ENCODE measurements at regions not wholly inside any gene's neighbourhood (a gene's known extent, or its start where the extent isn't known, plus 50 kb on each side); places are given as distances from the start of the nearest gene placed in this dataset.

GRCh38 chr18:75527848-75528685 is 100.6 kb upstream of the SMIM21 start:
- no peaks in the 10 kb centered on the region for H3K9me3 ChIP-seq
- H3K4me1 ChIP-seq, result no peaks in the 10 kb centered on the region
- peaks cover 0 to 15% (median 4%) of the 10 kb centered on the region in 3 donors for H3K27me3 ChIP-seq (ENCODE audit: insufficient read depth in 3 of 3, low read length in 2 of 3)
- no peak overlapping the region for H3K27ac ChIP-seq
- ATAC-seq, result no peak
- no peak for TF ChIP-seq CTCF (IDR thresholded peaks at IDR 0.05)
- DNase-seq, result no peak
- intact Hi-C loops (cut with DNase I), result no loop called here
- WGBS, 3 donors, result 70 to 71% (median 70%) methylated on average over 6 of the region's 6 CpGs
- no peaks in the 10 kb centered on the region for H3K36me3 ChIP-seq (ENCODE audit: insufficient read depth in 1 of 2, low read depth in 1 of 2)
- H3K4me3 ChIP-seq, result no peak overlapping the region

- TF ChIP-seq CTCF (IDR thresholded peaks at IDR 0.05), result no peak
- no peak for DNase-seq
- Histone ChIP-seq H3K27me3 (ENCODE audit: insufficient read depth in 3 of 3, low read length in 2 of 3) (peaks cover 0 to 9% (median 0%) of the 10 kb centered on the region in 3 donors), H3K36me3 (ENCODE audit: insufficient read depth in 1 of 2, low read depth in 1 of 2) (no peaks in the 10 kb centered on the region), H3K27ac (no peak overlapping the region), H3K4me3 (no peak overlapping the region), H3K4me1 (no peaks in the 10 kb centered on the region), H3K9me3 (no peaks in the 10 kb centered on the region)
- ATAC-seq, result no peak
- intact Hi-C loops (cut with DNase I), result no loop called here
- WGBS, 3 donors, result 92 to 94% (median 93%) methylated on average over 6 of the region's 6 CpGs
Measured at GRCh38 chr18:75526038-75526437, 98.5 kb upstream of the SMIM21 start.

GRCh38 chr18:75525331-75525730 is 97.8 kb upstream of the SMIM21 start:
- ATAC-seq, result no peak
- DNase-seq, result no peak

GRCh38 chr18:75524841-75525240 is 97.3 kb upstream of the SMIM21 start:
- peaks cover 0 to under 1% (median 0%) of the 10 kb centered on the region in 3 donors for H3K27me3 ChIP-seq (ENCODE audit: insufficient read depth in 3 of 3, low read length in 2 of 3)
- no peaks in the 10 kb centered on the region for H3K36me3 ChIP-seq (ENCODE audit: insufficient read depth in 1 of 2, low read depth in 1 of 2)
- ATAC-seq (no peak), DNase-seq (no peak)
- H3K9me3 ChIP-seq, result no peaks in the 10 kb centered on the region
- no peak overlapping the region for H3K4me3 ChIP-seq
- no peaks in the 10 kb centered on the region for H3K4me1 ChIP-seq
- intact Hi-C loops (cut with DNase I), result no loop called here
- no peak overlapping the region for H3K27ac ChIP-seq
- WGBS, 3 donors, result 85 to 92% (median 91%) methylated on average over 7 of the region's 7 CpGs
- no peak for TF ChIP-seq CTCF (IDR thresholded peaks at IDR 0.05)

More at GRCh38 chr18:75525331-75525730, 97.8 kb upstream of the SMIM21 start:
- peaks cover 0 to 5% (median 0%) of the 10 kb centered on the region in 3 donors for H3K27me3 ChIP-seq (ENCODE audit: insufficient read depth in 3 of 3, low read length in 2 of 3)
- H3K36me3 ChIP-seq (ENCODE audit: insufficient read depth in 1 of 2, low read depth in 1 of 2), result no peaks in the 10 kb centered on the region
- no peak overlapping the region for H3K27ac ChIP-seq
- intact Hi-C loops (cut with DNase I), result no loop called here
- H3K4me1 ChIP-seq, result no peaks in the 10 kb centered on the region
- H3K4me3 ChIP-seq, result no peak overlapping the region
- TF ChIP-seq CTCF (IDR thresholded peaks at IDR 0.05), result no peak
- WGBS, 3 donors, result 56 to 71% (median 61%) methylated on average over 7 of the region's 7 CpGs
- H3K9me3 ChIP-seq, result no peaks in the 10 kb centered on the region

All from psoas muscle (tissue), 7 donors.